B cell (primary cell): ENCODE measurements at regions not wholly inside any gene's neighbourhood (a gene's known extent, or its start where the extent isn't known, plus 50 kb on each side); places are given as distances from the start of the nearest gene placed in this dataset.

Experiments used
- EZH2 ChIP-seq: IDR thresholded peaks from 2 replicates; pipeline ENCODE4 v1.6.1; 2012; ENCODE audit warnings: borderline replicate concordance, low read depth, mild to moderate bottlenecking, moderate library complexity, low read length; ENCODE audit not compliant: insufficient read depth, poor library complexity, severe bottlenecking
- TF ChIP-seq, protein P1 (sequence below): fragments of 200-600 bp; IDR thresholded peaks from one replicate; pipeline ENCODE4 v1.8.0; 2022; ENCODE audit warnings: antibody characterized with exemption, mild to moderate bottlenecking

- no peak for TF ChIP-seq EZH2
- TF ChIP-seq, protein P1, sequence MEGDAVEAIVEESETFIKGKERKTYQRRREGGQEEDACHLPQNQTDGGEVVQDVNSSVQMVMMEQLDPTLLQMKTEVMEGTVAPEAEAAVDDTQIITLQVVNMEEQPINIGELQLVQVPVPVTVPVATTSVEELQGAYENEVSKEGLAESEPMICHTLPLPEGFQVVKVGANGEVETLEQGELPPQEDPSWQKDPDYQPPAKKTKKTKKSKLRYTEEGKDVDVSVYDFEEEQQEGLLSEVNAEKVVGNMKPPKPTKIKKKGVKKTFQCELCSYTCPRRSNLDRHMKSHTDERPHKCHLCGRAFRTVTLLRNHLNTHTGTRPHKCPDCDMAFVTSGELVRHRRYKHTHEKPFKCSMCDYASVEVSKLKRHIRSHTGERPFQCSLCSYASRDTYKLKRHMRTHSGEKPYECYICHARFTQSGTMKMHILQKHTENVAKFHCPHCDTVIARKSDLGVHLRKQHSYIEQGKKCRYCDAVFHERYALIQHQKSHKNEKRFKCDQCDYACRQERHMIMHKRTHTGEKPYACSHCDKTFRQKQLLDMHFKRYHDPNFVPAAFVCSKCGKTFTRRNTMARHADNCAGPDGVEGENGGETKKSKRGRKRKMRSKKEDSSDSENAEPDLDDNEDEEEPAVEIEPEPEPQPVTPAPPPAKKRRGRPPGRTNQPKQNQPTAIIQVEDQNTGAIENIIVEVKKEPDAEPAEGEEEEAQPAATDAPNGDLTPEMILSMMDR = no peak
These were observed 142.9 kb upstream of the LNX1 start for GRCh38 chr4:53734182-53734581.
